Activated T-helper 17 cell treated with anti-CD3 and anti-CD28 coated beads, Interleukin-2, amount 50 U/mL, for 72 hours (primary cell): ENCODE measurements at regions not wholly inside any gene's neighbourhood (a gene's known extent, or its start where the extent isn't known, plus 50 kb on each side); places are given as distances from the start of the nearest gene placed in this dataset.

Experiments used
- ATAC-seq: fragments of 150-1000 bp; cut with Tn5 transposase; replicated peaks from 2 replicates; pipeline ENCODE4 v1.10.0; 2021; ENCODE audit warnings: mild to moderate bottlenecking, moderate library complexity
- H3K27ac Mint-ChIP-seq: one replicate; pipeline ENCODE4 v1.8.0; 2022; ENCODE audit warnings: mixed read lengths
- H3K27me3 Mint-ChIP-seq: one replicate; pipeline ENCODE4 v1.8.0; 2022; ENCODE audit warnings: mixed read lengths
- H3K36me3 Mint-ChIP-seq: one replicate; pipeline ENCODE4 v1.8.0; 2022; ENCODE audit warnings: low read depth, mild to moderate bottlenecking, mixed read lengths
- H3K4me1 Mint-ChIP-seq: one replicate; pipeline ENCODE4 v1.8.0; 2022; ENCODE audit warnings: mixed read lengths
- H3K4me3 Mint-ChIP-seq: one replicate; pipeline ENCODE4 v1.8.0; 2022; ENCODE audit warnings: mild to moderate bottlenecking, mixed read lengths
- H3K9me3 Mint-ChIP-seq: one replicate; pipeline ENCODE4 v1.8.0; 2022; ENCODE audit warnings: mixed read lengths

GRCh38 chr12:118467641-118468305 lies 91.4 kb downstream of the SUDS3 start:
- Mint-ChIP-seq H3K36me3 (no peaks in the 10 kb centered on the region), H3K4me3 (no peak overlapping the region), H3K27me3 (peaks cover 3% of the 10 kb centered on the region), H3K27ac (no peak overlapping the region), H3K4me1 (no peaks in the 10 kb centered on the region), H3K9me3 (no peaks in the 10 kb centered on the region)
- ATAC-seq: no peak

GRCh38 chr12:118472940-118473339 lies 96.6 kb downstream of the SUDS3 start:
- Mint-ChIP-seq H3K4me1 (no peaks in the 10 kb centered on the region), H3K27me3 (peaks cover 10% of the 10 kb centered on the region), H3K27ac (no peak overlapping the region), H3K9me3 (no peaks in the 10 kb centered on the region), H3K36me3 (no peaks in the 10 kb centered on the region), H3K4me3 (no peak overlapping the region)
- ATAC-seq: no peak

GRCh38 chr12:118480235-118480634 lies 103.9 kb downstream of the SUDS3 start:
- no peaks in the 10 kb centered on the region for H3K4me1 Mint-ChIP-seq
- H3K36me3 Mint-ChIP-seq: no peaks in the 10 kb centered on the region
- no peaks in the 10 kb centered on the region for H3K9me3 Mint-ChIP-seq
- H3K27ac Mint-ChIP-seq: no peak overlapping the region
- no peak overlapping the region for H3K4me3 Mint-ChIP-seq
- no peak for ATAC-seq
- peaks cover 3% of the 10 kb centered on the region for H3K27me3 Mint-ChIP-seq

- no peaks in the 10 kb centered on the region for H3K9me3 Mint-ChIP-seq
- H3K27me3 Mint-ChIP-seq: peaks cover 20% of the 10 kb centered on the region
- H3K27ac Mint-ChIP-seq: no peak overlapping the region
- no peak for ATAC-seq
- H3K4me3 Mint-ChIP-seq: no peak overlapping the region
- H3K36me3 Mint-ChIP-seq: no peaks in the 10 kb centered on the region
- no peaks in the 10 kb centered on the region for H3K4me1 Mint-ChIP-seq
These were observed 111.7 kb downstream of the SUDS3 start for GRCh38 chr12:118488034-118488433.

GRCh38 chr12:118493962-118494361 lies 117.6 kb downstream of the SUDS3 start:
- Mint-ChIP-seq H3K36me3 (no peaks in the 10 kb centered on the region), H3K4me1 (no peaks in the 10 kb centered on the region), H3K27ac (no peak overlapping the region), H3K27me3 (peaks cover 6% of the 10 kb centered on the region), H3K4me3 (no peak overlapping the region), H3K9me3 (no peaks in the 10 kb centered on the region)
- no peak for ATAC-seq

GRCh38 chr12:118494776-118495175 lies 118.4 kb downstream of the SUDS3 start:
- H3K9me3 Mint-ChIP-seq: no peaks in the 10 kb centered on the region
- ATAC-seq: no peak
- H3K4me1 Mint-ChIP-seq: no peaks in the 10 kb centered on the region
- H3K4me3 Mint-ChIP-seq: no peak overlapping the region
- H3K27ac Mint-ChIP-seq: no peak overlapping the region
- peaks cover 5% of the 10 kb centered on the region for H3K27me3 Mint-ChIP-seq
- no peaks in the 10 kb centered on the region for H3K36me3 Mint-ChIP-seq

- Mint-ChIP-seq H3K9me3 (no peaks in the 10 kb centered on the region), H3K4me1 (no peaks in the 10 kb centered on the region), H3K27ac (no peak overlapping the region), H3K36me3 (no peaks in the 10 kb centered on the region), H3K27me3 (peaks cover 6% of the 10 kb centered on the region), H3K4me3 (no peak overlapping the region)
- no peak for ATAC-seq
These were observed 118.9 kb downstream of the SUDS3 start for GRCh38 chr12:118495296-118495695.

GRCh38 chr12:118498171-118498570 lies 121.8 kb downstream of the SUDS3 start:
- Mint-ChIP-seq H3K4me1 (no peaks in the 10 kb centered on the region), H3K9me3 (no peaks in the 10 kb centered on the region)

GRCh38 chr12:118500299-118500698 lies 123.9 kb downstream of the SUDS3 start:
- ATAC-seq: no peak
- H3K36me3 Mint-ChIP-seq: no peaks in the 10 kb centered on the region
- H3K4me3 Mint-ChIP-seq: no peak overlapping the region
- no peaks in the 10 kb centered on the region for H3K9me3 Mint-ChIP-seq
- H3K4me1 Mint-ChIP-seq: no peaks in the 10 kb centered on the region
- H3K27me3 Mint-ChIP-seq: peaks cover 3% of the 10 kb centered on the region
- no peak overlapping the region for H3K27ac Mint-ChIP-seq

More at GRCh38 chr12:118498171-118498570, 121.8 kb downstream of the SUDS3 start:
- ATAC-seq: no peak
- no peak overlapping the region for H3K27ac Mint-ChIP-seq
- H3K36me3 Mint-ChIP-seq: no peaks in the 10 kb centered on the region
- H3K4me3 Mint-ChIP-seq: no peak overlapping the region
- H3K27me3 Mint-ChIP-seq: peaks cover 6% of the 10 kb centered on the region

- Mint-ChIP-seq H3K4me3 (no peak overlapping the region), H3K4me1 (no peaks in the 10 kb centered on the region), H3K36me3 (no peaks in the 10 kb centered on the region), H3K9me3 (no peaks in the 10 kb centered on the region), H3K27me3 (peaks cover 3% of the 10 kb centered on the region), H3K27ac (no peak overlapping the region)
- no peak for ATAC-seq
These were observed 125.1 kb downstream of the SUDS3 start for GRCh38 chr12:118501489-118501888.

GRCh38 chr12:118503476-118503875 lies 127.1 kb downstream of the SUDS3 start:
- H3K36me3 Mint-ChIP-seq: no peaks in the 10 kb centered on the region
- H3K27me3 Mint-ChIP-seq: peaks cover 14% of the 10 kb centered on the region
- H3K4me1 Mint-ChIP-seq: no peaks in the 10 kb centered on the region
- no peak overlapping the region for H3K4me3 Mint-ChIP-seq
- ATAC-seq: no peak
- no peak overlapping the region for H3K27ac Mint-ChIP-seq
- no peaks in the 10 kb centered on the region for H3K9me3 Mint-ChIP-seq

GRCh38 chr12:118512669-118513068 lies 136.3 kb downstream of the SUDS3 start:
- H3K36me3 Mint-ChIP-seq: no peaks in the 10 kb centered on the region
- no peak for ATAC-seq
- no peak overlapping the region for H3K27ac Mint-ChIP-seq
- peaks cover 11% of the 10 kb centered on the region for H3K27me3 Mint-ChIP-seq
- peaks cover 6% of the 10 kb centered on the region for H3K9me3 Mint-ChIP-seq
- no peaks in the 10 kb centered on the region for H3K4me1 Mint-ChIP-seq
- H3K4me3 Mint-ChIP-seq: no peak overlapping the region

- Mint-ChIP-seq H3K27me3 (peaks cover 7% of the 10 kb centered on the region), H3K4me1 (no peaks in the 10 kb centered on the region), H3K4me3 (no peak overlapping the region), H3K9me3 (peaks cover 9% of the 10 kb centered on the region), H3K36me3 (no peaks in the 10 kb centered on the region), H3K27ac (no peak overlapping the region)
- no peak for ATAC-seq
These were observed 137.3 kb downstream of the SUDS3 start for GRCh38 chr12:118513611-118514010.

- Mint-ChIP-seq H3K27me3 (peaks cover 6% of the 10 kb centered on the region), H3K4me1 (no peaks in the 10 kb centered on the region), H3K36me3 (no peaks in the 10 kb centered on the region), H3K9me3 (peaks cover 9% of the 10 kb centered on the region), H3K4me3 (no peak overlapping the region), H3K27ac (no peak overlapping the region)
- no peak for ATAC-seq
These were observed 137.9 kb downstream of the SUDS3 start for GRCh38 chr12:118514297-118514696.

- Mint-ChIP-seq H3K9me3 (peaks cover 9% of the 10 kb centered on the region), H3K4me3 (no peak overlapping the region), H3K36me3 (no peaks in the 10 kb centered on the region), H3K27ac (no peak overlapping the region), H3K27me3 (peaks cover 6% of the 10 kb centered on the region), H3K4me1 (no peaks in the 10 kb centered on the region)
- no peak for ATAC-seq
These were observed 144.1 kb downstream of the SUDS3 start for GRCh38 chr12:118520214-118521035.
